Spinal cord (tissue), 9 donors: ENCODE measurements at regions not wholly inside any gene's neighbourhood (a gene's known extent, or its start where the extent isn't known, plus 50 kb on each side); places are given as distances from the start of the nearest gene placed in this dataset.

Source experiments
- DNase-seq, 6 donors: peaks; one replicate each; pipeline versions ENCODE4 v3.0.0 to v3.0.0-alpha.2; 2013 to 2015; ENCODE audit warnings: low spot score in 6 of 6, low read depth in 4 of 6
- H3K27ac ChIP-seq: one replicate; pipeline ENCODE4 v1.5.1; 2013; ENCODE audit warnings: low read depth, low read length, control low read depth
- H3K27me3 ChIP-seq: one replicate; pipeline ENCODE4 v1.6.1; 2013; ENCODE audit warnings: low read length; ENCODE audit not compliant: control insufficient read depth, insufficient read depth
- H3K36me3 ChIP-seq: one replicate; pipeline ENCODE4 v1.6.1; 2013; ENCODE audit warnings: low read length; ENCODE audit not compliant: control insufficient read depth, insufficient read depth
- H3K4me1 ChIP-seq: one replicate; pipeline ENCODE4 v1.6.1; 2013; ENCODE audit warnings: low read length; ENCODE audit not compliant: control insufficient read depth, insufficient read depth
- H3K4me3 ChIP-seq: one replicate; pipeline ENCODE4 v1.5.1; 2013; ENCODE audit warnings: low read depth, low read length, control low read depth
- H3K9me3 ChIP-seq: one replicate; pipeline ENCODE4 v1.6.1; 2013; ENCODE audit warnings: low read length; ENCODE audit not compliant: control insufficient read depth, insufficient read depth
- WGBS: methylation state at CpG from one replicate; pipeline ENCODE4 v1.1.5; 2013; ENCODE audit warnings: missing lambda C conversion rate; ENCODE audit not compliant: insufficient coverage; 5-methylcytosine and 5-hydroxymethylcytosine counted together
- donor health status: healthy.

DNA sequence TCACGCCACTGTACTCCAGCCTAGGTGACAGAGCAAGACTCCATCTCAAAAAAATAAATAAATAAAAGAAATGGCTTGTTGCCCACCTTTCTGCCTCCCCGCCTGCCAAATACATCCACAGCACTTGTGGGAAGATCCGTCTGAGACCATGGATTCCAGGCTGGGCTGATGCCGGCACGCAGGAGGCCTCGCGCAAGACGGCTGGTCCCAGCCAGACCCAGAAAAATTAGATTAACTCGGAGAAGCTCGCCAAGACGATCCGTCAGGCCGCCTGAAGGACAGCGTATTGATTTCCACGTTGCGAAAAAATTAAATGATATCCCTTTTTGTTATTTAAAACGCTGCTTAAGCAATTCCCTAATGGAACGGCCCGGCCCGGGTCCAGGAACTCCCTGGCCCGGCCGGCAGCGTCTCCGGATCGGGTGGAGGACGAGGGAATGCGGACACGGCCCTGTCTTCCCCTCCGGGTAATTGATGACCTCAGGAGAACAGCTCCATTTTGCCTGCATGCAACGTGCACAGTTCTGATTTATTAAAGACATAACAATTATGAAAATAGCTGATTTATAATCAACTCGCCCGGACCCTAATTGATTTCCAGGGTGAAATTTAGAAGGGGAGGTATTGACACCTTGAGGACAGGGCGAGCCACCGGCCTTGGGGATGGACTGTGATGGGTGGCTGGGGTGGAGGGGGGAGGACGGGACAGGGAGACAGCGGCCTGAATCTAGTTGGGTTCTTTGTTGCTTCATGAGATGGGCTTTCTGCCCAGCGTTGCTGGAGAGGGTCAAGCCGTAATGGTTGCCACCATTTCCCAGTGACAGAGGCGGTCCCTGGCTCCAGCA lies 52.1 kb downstream of the ZNRF4 start:
- Histone ChIP-seq H3K27ac (no peak overlapping the region), H3K9me3 (peaks cover 4% of the 10 kb centered on the region), H3K4me1 (peaks cover 4% of the 10 kb centered on the region), H3K4me3 (no peak overlapping the region), H3K27me3 (no peaks in the 10 kb centered on the region), H3K36me3 (no peaks in the 10 kb centered on the region)
- DNase-seq: peak in 1 of 6 donors; percentile 61
- 72% methylated on average over 37 of the region's 39 CpGs for WGBS
